ENCODE measurements at regions not wholly inside any gene's neighbourhood (a gene's known extent, or its start where the extent isn't known, plus 50 kb on each side); places are given as distances from the start of the nearest gene placed in this dataset.

- intact Hi-C loops (cut with micrococcal nuclease): loop anchor here (1.0 kb wide), 4 partner anchors 388 to 784 kb away; no protein-coding TSS in a partner anchor
- BruUV-seq (replicated peaks): no TSS peak
- POLR2A ChIA-PET: interaction anchor here (0.6 to 1.0 kb wide), 2 partner anchors 511 to 1492 kb away, joined by 3 to 4 read pairs; no protein-coding TSS in a partner anchor
Measured at GRCh38 chr3:22175947-22176346, 424.9 kb upstream of the ZNF385D start.

GRCh38 chr3:22176911-22177310 lies 425.9 kb upstream of the ZNF385D start:
- intact Hi-C loops (cut with micrococcal nuclease): loop anchor here (1.0 kb wide), 4 partner anchors 387 to 783 kb away; no protein-coding TSS in a partner anchor
- Mint-ChIP-seq H3K36me3 (ENCODE audit: insufficient read depth, unreplicated experiment) (no peaks in the 10 kb centered on the region), H3K27ac (ENCODE audit: low read depth, unreplicated experiment) (no peak overlapping the region), H3K4me1 (ENCODE audit: insufficient read depth, unreplicated experiment) (peaks cover 5% of the 10 kb centered on the region), H3K4me3 (ENCODE audit: unreplicated experiment) (no peak overlapping the region), H3K27me3 (ENCODE audit: insufficient read depth, unreplicated experiment) (no peaks in the 10 kb centered on the region), H3K9me3 (ENCODE audit: unreplicated experiment) (no peaks in the 10 kb centered on the region)
- CTCF ChIA-PET: interaction anchor here (0.6 to 3.5 kb wide), 13 partner anchors 8 to 784 kb away, joined by 3 to 34 read pairs (median 4); no protein-coding TSS in a partner anchor
- TF ChIP-seq CTCF (IDR thresholded peaks at IDR 0.05; ENCODE audit: unreplicated experiment): no peak
- no TSS peak for BruUV-seq (replicated peaks)
- POLR2A ChIA-PET: no interaction called here
- DNase-seq (ENCODE audit: unreplicated experiment): no peak

More at GRCh38 chr3:22175947-22176346, 424.9 kb upstream of the ZNF385D start:
- Mint-ChIP-seq H3K9me3 (ENCODE audit: unreplicated experiment) (no peaks in the 10 kb centered on the region), H3K27ac (ENCODE audit: low read depth, unreplicated experiment) (no peak overlapping the region), H3K4me1 (ENCODE audit: insufficient read depth, unreplicated experiment) (peaks cover 5% of the 10 kb centered on the region), H3K36me3 (ENCODE audit: insufficient read depth, unreplicated experiment) (no peaks in the 10 kb centered on the region), H3K27me3 (ENCODE audit: insufficient read depth, unreplicated experiment) (no peaks in the 10 kb centered on the region), H3K4me3 (ENCODE audit: unreplicated experiment) (no peak overlapping the region)
- TF ChIP-seq CTCF (IDR thresholded peaks at IDR 0.05; ENCODE audit: unreplicated experiment): peak; percentile 33
- DNase-seq (ENCODE audit: unreplicated experiment): peak; percentile 7
- CTCF ChIA-PET: interaction anchor here (0.6 to 3.5 kb wide), 19 partner anchors 9 to 987 kb away, joined by 3 to 34 read pairs (median 3); no protein-coding TSS in a partner anchor

- POLR2A ChIA-PET: interaction anchor here (0.7 kb wide), 1 partner anchor 763 kb away, joined by 3 read pairs; no protein-coding TSS in a partner anchor
- intact Hi-C loops (cut with micrococcal nuclease): no loop called here
- no peak for DNase-seq (ENCODE audit: unreplicated experiment)
- BruUV-seq (replicated peaks): no TSS peak
- no peaks in the 10 kb centered on the region for H3K9me3 Mint-ChIP-seq (ENCODE audit: unreplicated experiment)
- H3K27me3 Mint-ChIP-seq (ENCODE audit: insufficient read depth, unreplicated experiment): no peaks in the 10 kb centered on the region
- no peak overlapping the region for H3K4me3 Mint-ChIP-seq (ENCODE audit: unreplicated experiment)
- no peak for TF ChIP-seq CTCF (IDR thresholded peaks at IDR 0.05; ENCODE audit: unreplicated experiment)
- H3K4me1 Mint-ChIP-seq (ENCODE audit: insufficient read depth, unreplicated experiment): no peaks in the 10 kb centered on the region
- CTCF ChIA-PET: no interaction called here
- H3K27ac Mint-ChIP-seq (ENCODE audit: low read depth, unreplicated experiment): no peak overlapping the region
- H3K36me3 Mint-ChIP-seq (ENCODE audit: insufficient read depth, unreplicated experiment): no peaks in the 10 kb centered on the region
Measured at GRCh38 chr3:22189616-22190015, 438.6 kb upstream of the ZNF385D start.

- Mint-ChIP-seq H3K4me1 (ENCODE audit: insufficient read depth, unreplicated experiment) (no peaks in the 10 kb centered on the region), H3K27me3 (ENCODE audit: insufficient read depth, unreplicated experiment) (no peaks in the 10 kb centered on the region), H3K36me3 (ENCODE audit: insufficient read depth, unreplicated experiment) (no peaks in the 10 kb centered on the region), H3K9me3 (ENCODE audit: unreplicated experiment) (no peaks in the 10 kb centered on the region), H3K27ac (ENCODE audit: low read depth, unreplicated experiment) (no peak overlapping the region), H3K4me3 (ENCODE audit: unreplicated experiment) (no peak overlapping the region)
- no peak for TF ChIP-seq CTCF (IDR thresholded peaks at IDR 0.05; ENCODE audit: unreplicated experiment)
- CTCF ChIA-PET: no interaction called here
- DNase-seq (ENCODE audit: unreplicated experiment): no peak
- no TSS peak for BruUV-seq (replicated peaks)
- intact Hi-C loops (cut with micrococcal nuclease): no loop called here
- POLR2A ChIA-PET: no interaction called here
Measured at GRCh38 chr3:22199095-22199494, 448.1 kb upstream of the ZNF385D start.

Data from MCF 10A (cell line).